ENCODE measurements at regions not wholly inside any gene's neighbourhood (a gene's known extent, or its start where the extent isn't known, plus 50 kb on each side); places are given as distances from the start of the nearest gene placed in this dataset.

- Histone ChIP-seq H3K27ac (no peak overlapping the region), H3K36me3 (no peaks in the 10 kb centered on the region), H3K4me3 (no peak overlapping the region), H3K27me3 (no peaks in the 10 kb centered on the region), H3K9me3 (no peaks in the 10 kb centered on the region), H3K4me1 (no peaks in the 10 kb centered on the region)
- intact Hi-C loops (cut with DNase I; ENCODE audit: low total_unique reads): no loop called here
- TF ChIP-seq, protein P1, sequence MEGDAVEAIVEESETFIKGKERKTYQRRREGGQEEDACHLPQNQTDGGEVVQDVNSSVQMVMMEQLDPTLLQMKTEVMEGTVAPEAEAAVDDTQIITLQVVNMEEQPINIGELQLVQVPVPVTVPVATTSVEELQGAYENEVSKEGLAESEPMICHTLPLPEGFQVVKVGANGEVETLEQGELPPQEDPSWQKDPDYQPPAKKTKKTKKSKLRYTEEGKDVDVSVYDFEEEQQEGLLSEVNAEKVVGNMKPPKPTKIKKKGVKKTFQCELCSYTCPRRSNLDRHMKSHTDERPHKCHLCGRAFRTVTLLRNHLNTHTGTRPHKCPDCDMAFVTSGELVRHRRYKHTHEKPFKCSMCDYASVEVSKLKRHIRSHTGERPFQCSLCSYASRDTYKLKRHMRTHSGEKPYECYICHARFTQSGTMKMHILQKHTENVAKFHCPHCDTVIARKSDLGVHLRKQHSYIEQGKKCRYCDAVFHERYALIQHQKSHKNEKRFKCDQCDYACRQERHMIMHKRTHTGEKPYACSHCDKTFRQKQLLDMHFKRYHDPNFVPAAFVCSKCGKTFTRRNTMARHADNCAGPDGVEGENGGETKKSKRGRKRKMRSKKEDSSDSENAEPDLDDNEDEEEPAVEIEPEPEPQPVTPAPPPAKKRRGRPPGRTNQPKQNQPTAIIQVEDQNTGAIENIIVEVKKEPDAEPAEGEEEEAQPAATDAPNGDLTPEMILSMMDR (IDR thresholded peaks at IDR 0.05): no peak
- TF ChIP-seq POLR2A (IDR thresholded peaks at IDR 0.05): no peak
- TF ChIP-seq POLR2AphosphoS5 (IDR thresholded peaks at IDR 0.05): no peak
- no peak for DNase-seq (ENCODE audit: low spot score in 2 of 2)
These were observed 167.8 kb downstream of the BCL11A start for GRCh38 chr2:60385648-60386047.

DNA sequence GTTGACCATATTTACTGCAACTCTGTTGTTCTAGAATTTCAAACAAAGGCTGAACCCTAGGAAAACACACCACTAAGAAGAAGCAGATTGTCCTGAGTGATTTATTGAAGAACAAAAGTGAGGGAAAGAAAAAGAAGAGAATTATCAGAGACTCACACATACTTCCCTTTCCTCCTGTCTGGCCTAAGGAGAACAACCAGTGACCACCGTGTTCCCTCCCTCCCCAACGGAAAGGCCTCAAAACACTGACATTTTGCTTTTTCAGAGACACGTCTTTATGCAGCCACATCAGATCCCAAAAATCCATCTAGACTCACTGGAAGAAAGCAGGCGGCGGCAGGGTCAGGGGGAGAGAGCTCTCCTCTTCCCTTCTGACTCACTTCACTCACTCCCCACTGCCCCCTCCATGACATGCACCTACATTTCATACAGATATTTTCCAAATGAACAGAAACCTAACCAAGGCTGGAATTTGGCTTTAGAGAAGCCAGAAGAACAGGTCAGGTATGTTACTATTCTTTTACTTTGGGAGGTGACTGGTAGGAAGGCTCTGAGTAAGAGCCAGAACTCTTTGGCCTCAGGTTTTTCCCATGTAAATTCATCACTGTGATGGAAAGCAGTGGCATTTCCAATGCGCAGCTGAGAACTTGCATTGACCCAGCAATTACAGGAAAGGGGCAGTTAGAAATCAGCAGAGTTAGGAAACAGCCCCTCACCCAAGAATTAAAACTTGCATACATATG lies 169.9 kb downstream of the BCL11A start:
- H3K4me1 ChIP-seq: no peaks in the 10 kb centered on the region
- no peaks in the 10 kb centered on the region for H3K9me3 ChIP-seq
- intact Hi-C loops (cut with DNase I; ENCODE audit: low total_unique reads): no loop called here
- H3K36me3 ChIP-seq: no peaks in the 10 kb centered on the region
- no peak for TF ChIP-seq POLR2A (IDR thresholded peaks at IDR 0.05)
- TF ChIP-seq, protein P1 (IDR thresholded peaks at IDR 0.05): no peak
- no peak for TF ChIP-seq POLR2AphosphoS5 (IDR thresholded peaks at IDR 0.05)
- H3K27me3 ChIP-seq: no peaks in the 10 kb centered on the region
- DNase-seq (ENCODE audit: low spot score in 2 of 2): no peak
- H3K27ac ChIP-seq: peak overlapping the region; percentile 46 to 54
- no peak overlapping the region for H3K4me3 ChIP-seq

GRCh38 chr2:60380411-60380810 lies 173.0 kb downstream of the BCL11A start:
- Histone ChIP-seq H3K27me3 (no peaks in the 10 kb centered on the region), H3K4me1 (no peaks in the 10 kb centered on the region), H3K36me3 (no peaks in the 10 kb centered on the region), H3K27ac (no peak overlapping the region), H3K4me3 (no peak overlapping the region), H3K9me3 (no peaks in the 10 kb centered on the region)
- no peak for TF ChIP-seq POLR2AphosphoS5 (IDR thresholded peaks at IDR 0.05)
- no peak for TF ChIP-seq POLR2A (IDR thresholded peaks at IDR 0.05)
- TF ChIP-seq, protein P1 (IDR thresholded peaks at IDR 0.05): no peak
- intact Hi-C loops (cut with DNase I; ENCODE audit: low total_unique reads): no loop called here
- DNase-seq (ENCODE audit: low spot score in 2 of 2): no peak

- no peaks in the 10 kb centered on the region for H3K27me3 ChIP-seq
- H3K4me1 ChIP-seq: no peaks in the 10 kb centered on the region
- H3K9me3 ChIP-seq: no peaks in the 10 kb centered on the region
- no peaks in the 10 kb centered on the region for H3K36me3 ChIP-seq
- H3K27ac ChIP-seq: no peak overlapping the region
- TF ChIP-seq POLR2AphosphoS5 (IDR thresholded peaks at IDR 0.05) (no peak), POLR2A (IDR thresholded peaks at IDR 0.05) (no peak)
- TF ChIP-seq, protein P1 (IDR thresholded peaks at IDR 0.05): no peak
- DNase-seq (ENCODE audit: low spot score in 2 of 2): no peak
- intact Hi-C loops (cut with DNase I; ENCODE audit: low total_unique reads): no loop called here
- no peak overlapping the region for H3K4me3 ChIP-seq
These were observed 173.8 kb downstream of the BCL11A start for GRCh38 chr2:60379684-60380083.

DNA sequence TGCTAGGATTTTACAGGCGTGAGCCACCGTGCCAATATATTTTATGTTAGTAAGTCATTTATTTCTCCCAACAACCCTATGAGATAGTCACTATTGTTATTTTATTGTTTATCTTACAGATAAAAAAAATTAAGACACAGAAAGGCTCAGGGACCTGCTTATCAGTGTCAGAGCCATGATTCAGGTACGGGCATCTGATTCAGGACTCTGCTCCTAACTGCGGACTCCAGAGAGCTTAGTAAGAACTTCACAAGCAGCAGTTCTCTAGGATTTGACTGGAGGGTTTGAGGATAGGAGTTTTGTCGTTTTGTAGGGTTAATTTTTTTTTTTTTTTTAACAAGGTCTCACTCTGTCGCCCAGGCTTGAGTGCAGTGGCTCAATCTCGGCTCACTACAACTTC lies 174.2 kb downstream of the BCL11A start:
- H3K27me3 ChIP-seq: no peaks in the 10 kb centered on the region
- intact Hi-C loops (cut with DNase I; ENCODE audit: low total_unique reads): no loop called here
- H3K36me3 ChIP-seq: no peaks in the 10 kb centered on the region
- H3K4me1 ChIP-seq: no peaks in the 10 kb centered on the region
- DNase-seq (ENCODE audit: low spot score in 2 of 2): no peak
- no peak overlapping the region for H3K4me3 ChIP-seq
- TF ChIP-seq POLR2AphosphoS5 (IDR thresholded peaks at IDR 0.05) (no peak), POLR2A (IDR thresholded peaks at IDR 0.05) (no peak)
- TF ChIP-seq, protein P1 (IDR thresholded peaks at IDR 0.05): no peak
- H3K27ac ChIP-seq: no peak overlapping the region
- H3K9me3 ChIP-seq: no peaks in the 10 kb centered on the region
